H7 (cell line): ENCODE measurements at regions not wholly inside any gene's neighbourhood (a gene's known extent, or its start where the extent isn't known, plus 50 kb on each side); places are given as distances from the start of the nearest gene placed in this dataset.

ENCODE experiments used
- DNase-seq: peaks from one replicate; pipeline ENCODE4 v3.0.0; 2012
- H3K27me3 ChIP-seq: 2 replicates; pipeline ENCODE4 v1.6.0; 2011; ENCODE audit warnings: mild to moderate bottlenecking, low read length; ENCODE audit not compliant: control insufficient read depth, insufficient read depth
- H3K36me3 ChIP-seq: replicated peaks from 2 replicates; pipeline ENCODE4 v1.5.1; 2011; ENCODE audit warnings: low read length; ENCODE audit not compliant: control insufficient read depth, insufficient read depth
- H3K4me3 ChIP-seq: 2 replicates; pipeline ENCODE4 v1.5.1; 2011; ENCODE audit warnings: low read depth, mild to moderate bottlenecking, control low read depth, low read length, moderate library complexity; ENCODE audit not compliant: insufficient read depth

GRCh38 chrX:45955661-45956060, 589.6 kb downstream of the ZNF674 start:
- Histone ChIP-seq H3K4me3 (no peak overlapping the region), H3K36me3 (no peaks in the 10 kb centered on the region), H3K27me3 (no peaks in the 10 kb centered on the region)
- DNase-seq, result no peak

GRCh38 chrX:45954026-45954425, 591.2 kb downstream of the ZNF674 start:
- Histone ChIP-seq H3K27me3 (no peaks in the 10 kb centered on the region), H3K4me3 (no peak overlapping the region), H3K36me3 (no peaks in the 10 kb centered on the region)
- DNase-seq, result no peak

GRCh38 chrX:45952030-45952429, 593.2 kb downstream of the ZNF674 start:
- Histone ChIP-seq H3K4me3 (no peak overlapping the region), H3K27me3 (no peaks in the 10 kb centered on the region), H3K36me3 (no peaks in the 10 kb centered on the region)
- DNase-seq, result peak; percentile 30

- Histone ChIP-seq H3K36me3 (no peaks in the 10 kb centered on the region), H3K4me3 (no peak overlapping the region), H3K27me3 (no peaks in the 10 kb centered on the region)
- DNase-seq, result no peak
Measured at GRCh38 chrX:45935408-45935807, 609.8 kb downstream of the ZNF674 start.

- Histone ChIP-seq H3K36me3 (no peaks in the 10 kb centered on the region; the same call in 1 of the 2 replicates), H3K27me3 (no peaks in the 10 kb centered on the region), H3K4me3 (no peak overlapping the region)
- DNase-seq, result no peak
Measured at GRCh38 chrX:45912316-45912715, 632.9 kb downstream of the ZNF674 start.

- Histone ChIP-seq H3K4me3 (no peak overlapping the region), H3K36me3 (no peaks in the 10 kb centered on the region), H3K27me3 (no peaks in the 10 kb centered on the region)
- DNase-seq, result no peak
Measured at GRCh38 chrX:45907786-45908185, 637.4 kb downstream of the ZNF674 start.

GRCh38 chrX:45903781-45904201, 641.4 kb downstream of the ZNF674 start:
- Histone ChIP-seq H3K36me3 (no peaks in the 10 kb centered on the region), H3K4me3 (no peak overlapping the region), H3K27me3 (no peaks in the 10 kb centered on the region)
- no peak for DNase-seq

GRCh38 chrX:45900766-45901615, 644.2 kb downstream of the ZNF674 start:
- H3K4me3 ChIP-seq, result no peak overlapping the region
- no peak for DNase-seq
- no peaks in the 10 kb centered on the region for H3K36me3 ChIP-seq
- H3K27me3 ChIP-seq, result no peaks in the 10 kb centered on the region

GRCh38 chrX:45894864-45895645, 650.2 kb downstream of the ZNF674 start:
- H3K36me3 ChIP-seq, result no peaks in the 10 kb centered on the region
- no peaks in the 10 kb centered on the region for H3K27me3 ChIP-seq
- DNase-seq, result no peak
- H3K4me3 ChIP-seq, result no peak overlapping the region

GRCh38 chrX:45889471-45889870, 655.8 kb downstream of the ZNF674 start:
- Histone ChIP-seq H3K4me3 (no peak overlapping the region), H3K27me3 (no peaks in the 10 kb centered on the region), H3K36me3 (no peaks in the 10 kb centered on the region)
- no peak for DNase-seq

- DNase-seq, result no peak
- no peaks in the 10 kb centered on the region for H3K36me3 ChIP-seq
- H3K4me3 ChIP-seq, result no peak overlapping the region
- no peaks in the 10 kb centered on the region for H3K27me3 ChIP-seq
Measured at GRCh38 chrX:45888518-45888917, 656.7 kb downstream of the ZNF674 start.

GRCh38 chrX:45885931-45886330, 659.3 kb downstream of the ZNF674 start:
- no peak for DNase-seq

GRCh38 chrX:45879512-45879911, 665.7 kb downstream of the ZNF674 start:
- no peaks in the 10 kb centered on the region for H3K27me3 ChIP-seq
- no peak overlapping the region for H3K4me3 ChIP-seq
- H3K36me3 ChIP-seq, result no peaks in the 10 kb centered on the region
- no peak for DNase-seq

More at GRCh38 chrX:45885931-45886330, 659.3 kb downstream of the ZNF674 start:
- H3K27me3 ChIP-seq, result no peaks in the 10 kb centered on the region
- H3K36me3 ChIP-seq, result no peaks in the 10 kb centered on the region
- H3K4me3 ChIP-seq, result no peak overlapping the region

GRCh38 chrX:45876206-45876605, 669.0 kb downstream of the ZNF674 start:
- Histone ChIP-seq H3K27me3 (no peaks in the 10 kb centered on the region), H3K4me3 (no peak overlapping the region), H3K36me3 (no peaks in the 10 kb centered on the region)
- DNase-seq, result no peak

- Histone ChIP-seq H3K27me3 (no peaks in the 10 kb centered on the region), H3K4me3 (no peak overlapping the region), H3K36me3 (no peaks in the 10 kb centered on the region)
- DNase-seq, result no peak
Measured at GRCh38 chrX:45873781-45874180, 671.4 kb downstream of the ZNF674 start.
